Subcutaneous abdominal adipose tissue (tissue), 5 donors: ENCODE measurements at regions not wholly inside any gene's neighbourhood (a gene's known extent, or its start where the extent isn't known, plus 50 kb on each side); places are given as distances from the start of the nearest gene placed in this dataset.

Experiments
- H3K27ac ChIP-seq: one replicate; pipeline ENCODE4 v1.7.0; 2013; ENCODE audit warnings: low read depth, mild to moderate bottlenecking, inconsistent platforms, low read length, moderate library complexity
- H3K27me3 ChIP-seq, 5 donors: one replicate each; pipeline ENCODE4 v1.7.0; 2013; ENCODE audit warnings: low read length in 5 of 5, inconsistent platforms in 1 of 5; ENCODE audit not compliant: control insufficient read depth in 5 of 5, insufficient read depth in 4 of 5
- H3K36me3 ChIP-seq, 5 donors: one replicate each; pipeline ENCODE4 v1.7.0; 2013; ENCODE audit warnings: low read length in 5 of 5; ENCODE audit not compliant: control insufficient read depth in 5 of 5, insufficient read depth in 5 of 5
- H3K4me1 ChIP-seq, 5 donors: one replicate each; pipeline ENCODE4 v1.7.0; 2013; ENCODE audit warnings: low read length in 5 of 5, mild to moderate bottlenecking in 3 of 5, moderate library complexity in 1 of 5; ENCODE audit not compliant: control insufficient read depth in 5 of 5, insufficient read depth in 5 of 5
- H3K4me3 ChIP-seq, 5 donors: one replicate each; pipeline ENCODE4 v1.7.0; 2013; ENCODE audit warnings: low read length in 5 of 5, low read depth in 1 of 5
- H3K9ac ChIP-seq, 5 donors: one replicate each; pipeline ENCODE4 v1.7.0; 2013; ENCODE audit warnings: low read length in 5 of 5, mild to moderate bottlenecking in 4 of 5, moderate library complexity in 3 of 5
- H3K9me3 ChIP-seq, 5 donors: one replicate each; pipeline ENCODE4 v1.7.0; 2013; ENCODE audit warnings: low read length in 5 of 5; ENCODE audit not compliant: control insufficient read depth in 5 of 5
- donor health status: healthy.
- donor health status: healthy.
- donor health status: healthy.
- donor health status: healthy.
- donor health status: healthy.

DNA sequence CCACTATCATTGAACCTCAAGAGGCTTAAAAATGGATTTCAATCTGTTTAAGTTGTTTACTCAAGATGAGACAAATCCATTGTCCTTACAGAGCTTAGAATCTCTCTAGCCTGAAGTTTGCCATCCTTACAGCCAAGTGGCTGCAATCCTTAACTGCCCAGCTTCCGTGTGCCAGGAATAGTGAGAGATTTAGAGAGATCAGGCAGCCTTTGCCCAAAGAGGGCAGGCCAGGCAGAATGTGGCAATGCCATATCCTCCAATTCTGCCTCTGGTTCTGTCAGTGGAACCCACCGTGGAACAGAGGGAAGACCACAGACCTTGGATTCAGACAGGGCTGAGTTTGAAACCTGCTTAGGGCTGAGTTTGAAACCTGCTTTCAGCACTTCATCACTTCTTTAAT is 374.3 kb downstream of the VPS13C start:
- H3K4me1 ChIP-seq, result peaks cover 0 to 19% (median 11%) of the 10 kb centered on the region in 5 donors
- no peak overlapping the region for H3K27ac ChIP-seq
- H3K27me3 ChIP-seq, result no peaks in the 10 kb centered on the region
- no peaks in the 10 kb centered on the region for H3K36me3 ChIP-seq
- no peaks in the 10 kb centered on the region for H3K9me3 ChIP-seq
- H3K4me3 ChIP-seq, result no peak overlapping the region
- no peak overlapping the region for H3K9ac ChIP-seq

DNA sequence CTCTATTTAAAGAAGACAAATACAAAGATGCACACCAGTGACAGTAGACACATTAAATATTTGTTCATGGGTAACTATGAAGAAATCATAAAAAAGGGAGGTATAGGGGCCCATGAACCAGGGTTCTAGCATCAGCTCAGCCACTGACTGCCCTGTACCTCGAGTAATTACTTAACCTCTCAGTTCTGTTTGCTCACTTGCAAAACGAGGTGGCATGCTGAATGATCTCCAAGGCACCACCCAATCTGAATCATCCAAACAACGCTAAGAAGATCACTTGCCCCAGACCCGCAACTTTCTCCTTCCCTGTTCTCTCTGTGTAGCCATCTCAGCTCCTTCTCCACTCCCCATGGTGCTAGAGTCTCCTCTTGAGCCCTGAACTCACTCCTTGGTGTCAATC is 374.7 kb downstream of the VPS13C start:
- Histone ChIP-seq H3K9ac (no peak overlapping the region), H3K4me3 (no peak overlapping the region), H3K27me3 (no peaks in the 10 kb centered on the region), H3K27ac (no peak overlapping the region), H3K4me1 (peaks cover 0 to 19% (median 11%) of the 10 kb centered on the region in 5 donors), H3K36me3 (no peaks in the 10 kb centered on the region), H3K9me3 (no peaks in the 10 kb centered on the region)

DNA sequence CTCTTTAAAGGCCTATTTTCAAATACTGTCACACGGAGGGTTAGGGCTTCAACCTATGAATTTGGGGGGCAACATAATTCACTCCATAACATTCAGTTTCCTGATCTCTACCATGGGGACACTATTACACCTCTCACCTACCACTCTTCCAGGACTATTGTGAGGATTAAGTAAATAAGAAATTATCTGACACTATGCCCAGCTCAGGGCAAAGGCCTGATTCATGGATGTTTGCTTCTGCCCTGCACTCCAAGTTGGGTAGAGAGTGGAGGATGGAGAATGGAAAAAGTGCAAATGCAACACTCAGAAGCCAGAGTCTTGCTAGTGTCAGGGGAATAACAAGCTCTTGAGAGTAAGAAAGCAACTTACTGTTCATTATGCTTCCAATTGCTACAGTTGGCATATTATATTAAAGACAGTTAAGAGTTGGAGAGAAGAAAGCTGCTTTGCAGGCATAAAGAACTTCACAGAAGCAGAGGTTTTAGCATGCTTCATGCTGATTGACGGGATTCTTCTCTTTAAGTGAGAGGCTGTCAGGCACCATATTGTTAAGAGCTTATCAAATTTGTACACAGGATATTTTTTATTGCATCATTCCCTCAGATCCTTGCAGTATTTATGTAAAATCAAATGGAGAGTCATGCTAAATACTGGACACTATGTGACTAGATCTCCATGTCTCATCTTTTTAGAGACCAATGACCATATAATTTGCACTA is 375.3 kb downstream of the VPS13C start:
- Histone ChIP-seq H3K4me1 (peaks cover 0 to 19% (median 11%) of the 10 kb centered on the region in 5 donors), H3K27me3 (no peaks in the 10 kb centered on the region), H3K4me3 (no peak overlapping the region), H3K36me3 (no peaks in the 10 kb centered on the region), H3K27ac (peak overlapping the region; percentile 9), H3K9ac (no peak overlapping the region), H3K9me3 (no peaks in the 10 kb centered on the region)

DNA sequence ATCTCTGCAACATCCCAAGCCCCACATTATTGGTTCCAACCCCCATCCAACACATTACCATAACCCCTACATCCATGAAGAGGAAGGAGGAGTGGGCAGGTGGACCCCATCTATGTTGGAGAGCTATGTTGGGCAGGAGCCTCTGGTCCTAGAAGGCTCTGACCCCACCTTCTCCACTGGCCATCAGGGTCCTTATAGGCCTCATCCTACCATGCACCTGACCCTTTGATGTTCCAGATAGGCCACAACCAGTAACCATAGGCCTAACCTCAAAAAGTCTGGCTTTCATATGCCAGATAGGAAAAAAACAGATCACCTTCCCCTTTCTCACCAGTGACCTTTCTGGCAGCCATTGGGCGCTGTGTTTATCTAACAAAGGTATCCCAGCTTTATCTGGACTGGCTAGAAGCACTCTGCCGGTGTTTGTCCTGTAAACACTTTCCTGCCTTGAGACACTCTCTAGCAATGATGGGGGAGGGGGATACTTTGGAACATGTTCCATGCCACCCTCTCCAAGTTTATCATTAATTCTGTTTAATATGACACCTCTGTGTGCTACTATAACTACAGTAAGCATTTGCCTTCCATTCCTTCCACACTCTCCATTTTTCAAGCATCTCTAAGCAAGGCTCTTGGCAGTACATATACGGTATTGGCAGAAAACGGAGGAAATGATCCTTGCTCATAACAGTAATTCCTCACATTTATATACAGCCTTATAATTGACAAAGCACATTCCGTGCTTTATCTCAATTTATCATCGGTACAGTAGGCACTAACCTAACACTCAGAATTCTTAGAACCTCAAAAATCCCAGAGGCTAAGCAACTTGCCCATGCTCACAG is 377.1 kb downstream of the VPS13C start:
- no peaks in the 10 kb centered on the region for H3K36me3 ChIP-seq
- no peak overlapping the region for H3K4me3 ChIP-seq
- H3K27ac ChIP-seq, result no peak overlapping the region
- peaks cover 0 to 19% (median 11%) of the 10 kb centered on the region in 5 donors for H3K4me1 ChIP-seq
- no peak overlapping the region for H3K9ac ChIP-seq
- H3K27me3 ChIP-seq, result no peaks in the 10 kb centered on the region
- peaks cover 0 to 4% (median 0%) of the 10 kb centered on the region in 5 donors for H3K9me3 ChIP-seq

DNA sequence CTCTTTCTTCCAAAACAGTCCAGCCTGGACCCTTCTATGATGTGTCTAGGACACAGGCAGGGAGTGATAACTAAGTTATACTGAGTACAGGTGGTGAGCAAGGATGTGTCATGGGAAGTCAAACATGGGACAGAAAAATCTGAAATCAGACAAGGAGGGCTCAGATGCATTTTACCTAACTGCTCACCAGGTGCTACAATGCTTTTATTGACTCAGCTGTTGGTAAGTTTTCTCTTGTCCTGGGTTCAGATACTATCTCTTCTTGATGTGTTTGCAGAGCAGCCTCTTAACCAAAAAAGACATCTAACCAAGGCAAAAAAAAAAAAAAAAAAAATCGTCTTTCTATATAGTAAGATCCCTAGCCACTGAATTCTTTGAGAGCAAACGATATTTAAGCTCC is 378.6 kb downstream of the VPS13C start:
- H3K27ac ChIP-seq, result no peak overlapping the region
- no peaks in the 10 kb centered on the region for H3K27me3 ChIP-seq
- H3K9me3 ChIP-seq, result peaks cover 0 to 8% (median 5%) of the 10 kb centered on the region in 5 donors
- peaks cover 0 to 19% (median 11%) of the 10 kb centered on the region in 5 donors for H3K4me1 ChIP-seq
- no peak overlapping the region for H3K4me3 ChIP-seq
- no peaks in the 10 kb centered on the region for H3K36me3 ChIP-seq
- no peak overlapping the region for H3K9ac ChIP-seq

DNA sequence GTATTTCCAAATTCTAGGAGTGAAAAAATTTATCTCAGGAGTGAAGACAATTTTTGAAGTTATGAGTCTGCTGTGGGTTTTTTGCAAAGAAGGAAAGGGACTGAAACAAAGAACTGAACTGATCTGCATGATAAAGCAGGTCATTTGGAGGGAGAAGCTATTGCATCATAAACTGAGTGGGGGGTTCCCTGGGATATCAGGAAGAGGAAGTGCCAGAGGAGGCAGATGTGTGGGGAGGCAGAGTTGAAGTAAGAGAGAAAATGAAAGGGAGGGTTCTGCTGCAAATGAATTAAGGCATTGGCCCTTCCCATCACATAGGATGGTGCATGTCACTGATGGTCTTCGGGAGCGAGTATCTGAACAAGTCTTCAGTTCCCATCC is 379.2 kb downstream of the VPS13C start:
- H3K36me3 ChIP-seq, result no peaks in the 10 kb centered on the region
- H3K4me3 ChIP-seq, result no peak overlapping the region
- H3K9me3 ChIP-seq, result peaks cover 0 to 8% (median 5%) of the 10 kb centered on the region in 5 donors
- no peaks in the 10 kb centered on the region for H3K27me3 ChIP-seq
- no peak overlapping the region for H3K9ac ChIP-seq
- H3K4me1 ChIP-seq, result peaks cover 0 to 19% (median 11%) of the 10 kb centered on the region in 5 donors
- H3K27ac ChIP-seq, result no peak overlapping the region

DNA sequence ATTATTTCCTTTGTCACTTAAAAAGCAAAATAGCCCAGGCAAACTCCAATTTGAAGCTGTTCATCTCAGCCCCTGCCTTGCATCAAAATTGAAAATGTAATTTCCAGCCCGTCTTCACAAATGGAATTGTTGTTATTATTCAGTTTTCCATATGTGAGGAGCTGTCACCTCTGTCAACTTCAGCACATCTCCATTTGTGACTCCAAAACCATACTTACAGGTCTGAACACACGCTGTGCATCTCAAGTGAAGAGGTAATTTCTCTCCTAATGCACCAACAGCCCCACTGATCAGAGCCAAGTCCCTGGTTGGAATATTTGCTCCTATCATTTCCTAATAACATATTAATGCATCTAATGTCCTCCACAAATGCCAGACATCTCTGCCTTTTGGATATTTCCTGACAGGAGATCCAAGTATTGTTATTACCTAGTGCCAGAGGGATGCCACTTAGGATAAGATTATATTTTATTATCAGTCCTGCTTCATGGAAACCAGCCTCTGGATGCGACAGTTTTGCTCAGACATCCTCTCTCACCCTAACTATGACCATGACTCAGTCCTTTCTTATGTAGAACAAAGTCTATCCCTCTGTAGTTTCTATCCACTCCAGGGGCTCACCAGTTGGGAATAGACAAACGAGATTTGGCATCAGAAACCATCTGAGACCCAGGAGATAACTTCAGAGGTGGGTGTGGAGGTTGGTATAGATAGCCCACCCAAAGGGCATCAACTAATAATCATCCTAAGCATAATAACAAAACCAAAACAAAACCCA is 379.8 kb downstream of the VPS13C start:
- H3K36me3 ChIP-seq, result no peaks in the 10 kb centered on the region
- no peak overlapping the region for H3K27ac ChIP-seq
- no peak overlapping the region for H3K4me3 ChIP-seq
- H3K27me3 ChIP-seq, result no peaks in the 10 kb centered on the region
- H3K9me3 ChIP-seq, result peaks cover 0 to 8% (median 5%) of the 10 kb centered on the region in 5 donors
- H3K4me1 ChIP-seq, result peaks cover 0 to 18% (median 5%) of the 10 kb centered on the region in 5 donors
- no peak overlapping the region for H3K9ac ChIP-seq

DNA sequence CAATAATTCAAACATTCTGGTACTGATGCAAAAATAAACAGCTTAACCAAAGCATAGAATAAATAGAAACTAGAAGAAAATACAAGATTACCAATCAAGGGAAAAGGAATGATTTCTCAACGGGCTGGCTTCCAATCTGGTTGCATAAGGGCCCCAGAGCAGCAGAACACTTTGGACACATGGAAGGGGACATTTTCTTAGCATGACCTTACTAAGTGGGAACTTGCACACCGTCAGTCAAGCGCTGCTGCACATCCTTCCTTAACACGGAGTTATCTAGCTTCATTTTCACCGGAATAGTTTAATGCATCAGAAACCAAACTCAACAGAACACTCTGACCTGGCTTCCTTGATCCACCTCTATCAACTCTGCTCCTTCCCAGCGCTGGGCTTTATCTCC is 388.5 kb downstream of the VPS13C start:
- H3K27ac ChIP-seq, result no peak overlapping the region
- H3K4me1 ChIP-seq, result peaks cover 0 to 14% (median 6%) of the 10 kb centered on the region in 5 donors
- no peaks in the 10 kb centered on the region for H3K36me3 ChIP-seq

DNA sequence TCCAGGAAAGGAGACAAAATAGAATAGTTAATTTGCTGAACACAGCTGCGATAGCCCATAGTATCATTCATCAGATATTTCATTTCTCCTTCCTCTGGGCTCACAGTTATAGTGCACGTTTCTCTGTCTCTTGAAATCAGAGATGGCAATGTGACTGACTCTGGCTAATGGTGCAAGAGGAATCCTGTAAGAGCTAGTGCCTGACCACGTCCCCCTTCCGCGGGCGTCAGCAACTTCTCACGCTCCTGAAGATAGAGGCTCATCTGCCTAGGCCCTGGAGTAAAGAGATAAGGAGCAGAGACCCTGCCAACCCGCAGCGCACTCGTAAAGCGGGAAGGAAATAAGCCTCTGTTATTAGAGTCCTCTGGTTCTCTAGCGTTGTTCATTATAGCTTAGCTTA is 391.8 kb downstream of the VPS13C start:
- Histone ChIP-seq H3K4me1 (peaks cover 0 to 13% (median 6%) of the 10 kb centered on the region in 5 donors), H3K27me3 (no peaks in the 10 kb centered on the region), H3K27ac (no peak overlapping the region), H3K9ac (no peak overlapping the region), H3K36me3 (no peaks in the 10 kb centered on the region), H3K4me3 (no peak overlapping the region), H3K9me3 (no peaks in the 10 kb centered on the region)

More for the DNA sequence above, 388.5 kb downstream of the VPS13C start:
- Histone ChIP-seq H3K9me3 (peaks cover 0 to under 1% (median 0%) of the 10 kb centered on the region in 5 donors), H3K4me3 (no peak overlapping the region), H3K9ac (no peak overlapping the region), H3K27me3 (no peaks in the 10 kb centered on the region)
